ENCODE measurements at regions not wholly inside any gene's neighbourhood (a gene's known extent, or its start where the extent isn't known, plus 50 kb on each side); places are given as distances from the start of the nearest gene placed in this dataset.

DNA sequence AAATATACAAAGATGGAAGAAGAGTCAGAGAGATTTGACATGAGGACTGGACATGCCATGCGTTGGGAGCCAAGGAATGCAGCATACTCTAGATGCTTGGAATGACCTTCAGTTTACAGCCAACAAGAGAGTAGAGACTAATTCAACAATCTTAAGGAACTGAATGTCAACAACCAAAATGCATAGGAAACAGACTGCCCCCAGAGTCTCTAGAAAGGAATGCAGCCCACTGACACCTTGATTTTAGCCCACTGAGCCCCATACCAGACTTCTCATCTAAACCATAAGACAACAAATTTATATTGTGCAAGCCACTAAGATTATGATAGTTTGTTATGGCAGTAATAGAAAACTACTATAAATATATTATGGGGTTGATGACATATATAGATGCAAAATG is 611.2 kb downstream of the RPS29 start:
- TF ChIP-seq SUZ12 (IDR thresholded peaks at IDR 0.05): no peak
- TF ChIP-seq SP1 (IDR thresholded peaks at IDR 0.05): no peak
- TF ChIP-seq ZNF384 (IDR thresholded peaks at IDR 0.05): no peak
- TF ChIP-seq NFRKB (IDR thresholded peaks at IDR 0.05): no peak
- no peak for TF ChIP-seq BHLHE40 (IDR thresholded peaks at IDR 0.05; ENCODE audit: borderline replicate concordance)
- no peak for TF ChIP-seq CTBP1 (IDR thresholded peaks at IDR 0.05; ENCODE audit: borderline replicate concordance)

All from HEK293T (cell line).